VCaP (cell line): ENCODE measurements at regions not wholly inside any gene's neighbourhood (a gene's known extent, or its start where the extent isn't known, plus 50 kb on each side); places are given as distances from the start of the nearest gene placed in this dataset.

Experiments
- H3K27ac ChIP-seq: fragments of 450-650 bp; 2 replicates; pipeline ENCODE4 v1.5.1; 2017
- CTCF ChIP-seq: fragments of 450-650 bp; conservative IDR thresholded peaks from 2 replicates; pipeline ENCODE4 v1.5.1; 2017; ENCODE audit warnings: mild to moderate bottlenecking, moderate library complexity

GRCh38 chrX:3550871-3551270, 162.6 kb downstream of the PRKX start:
- no peak for TF ChIP-seq CTCF
- no peak overlapping the region for H3K27ac ChIP-seq

GRCh38 chrX:3550160-3550751, 163.2 kb downstream of the PRKX start:
- no peak for TF ChIP-seq CTCF
- H3K27ac ChIP-seq: no peak overlapping the region

GRCh38 chrX:3549411-3549911, 164.0 kb downstream of the PRKX start:
- H3K27ac ChIP-seq: no peak overlapping the region
- no peak for TF ChIP-seq CTCF

GRCh38 chrX:3548765-3549391, 164.6 kb downstream of the PRKX start:
- no peak overlapping the region for H3K27ac ChIP-seq
- TF ChIP-seq CTCF: peak; percentile 50

- no peak for TF ChIP-seq CTCF
- H3K27ac ChIP-seq: no peak overlapping the region
Measured at GRCh38 chrX:3545901-3546300, 167.5 kb downstream of the PRKX start.

- no peak for TF ChIP-seq CTCF
- H3K27ac ChIP-seq: no peak overlapping the region
Measured at GRCh38 chrX:3541336-3541735, 172.1 kb downstream of the PRKX start.

GRCh38 chrX:3540105-3540504, 173.3 kb downstream of the PRKX start:
- TF ChIP-seq CTCF: no peak
- H3K27ac ChIP-seq: no peak overlapping the region
